ENCODE measurements at regions not wholly inside any gene's neighbourhood (a gene's known extent, or its start where the extent isn't known, plus 50 kb on each side); places are given as distances from the start of the nearest gene placed in this dataset.
"Not testable (repeated sequence)": the region's sequence is repeated elsewhere in the genome, so short reads cannot be mapped to it uniquely, and the experiment has no call there.

GRCh38 chr21:5251866-5252265 lies 5269.5 kb upstream of the TPTE start:
- H3K9me3 ChIP-seq (ENCODE audit: control insufficient read depth, insufficient read depth, low read length): peaks cover 25% of the 10 kb centered on the region
- not testable (repeated sequence) for H3K36me3 ChIP-seq (ENCODE audit: control insufficient read depth, insufficient read depth, low read length); H3K27ac ChIP-seq (ENCODE audit: low read depth, low read length); H3K27me3 ChIP-seq (ENCODE audit: control insufficient read depth, insufficient read depth, low read length); H3K4me1 ChIP-seq (ENCODE audit: control insufficient read depth, insufficient read depth, low read length); H3K4me3 ChIP-seq (ENCODE audit: low read depth, low read length); H3K9ac ChIP-seq (ENCODE audit: low read depth, low read length)

All from HUES48 (cell line).